HCT116 (cell line): ENCODE measurements at regions not wholly inside any gene's neighbourhood (a gene's known extent, or its start where the extent isn't known, plus 50 kb on each side); places are given as distances from the start of the nearest gene placed in this dataset.

Experiments used
- ATAC-seq: fragments of 200-7000 bp; cut with Tn5 transposase; 2 replicates; pipeline ENCODE4 v1.9.1; 2020; ENCODE audit warnings: mild to moderate bottlenecking, moderate library complexity
- BruUV-seq: library from RNA; stranded (reverse); fragments of 400-500 nt; replicated peaks from 2 replicates; lab custom pipeline; 2021; lab: Mats Ljungman, UMichigan
- CTCF ChIA-PET: fragments of 300-600 bp; sonication (Branson Sonifier 250); formaldehyde crosslinking; loops from one replicate; lab custom pipeline; 2021; ENCODE audit warnings: antibody characterized with exemption; lab: Charles Lee
- POLR2A ChIA-PET: fragments of 300-600, 350-600 bp; sonication (Branson Sonifier 250); formaldehyde crosslinking; loops from one replicate; lab custom pipeline; 2021; ENCODE audit warnings: antibody characterized with exemption; lab: Charles Lee
- RAD21 ChIA-PET, 2 experiments: fragments of 300-600 bp; sonication (Branson Sonifier 250); formaldehyde crosslinking; loops; one replicate each; lab custom pipeline; 2023; ENCODE audit warnings: low total read pairs in 2 of 2; ENCODE audit not compliant: uncharacterized antibody in 2 of 2, unreplicated experiment in 2 of 2, low non-redundant PET in 1 of 2; lab: Charles Lee
- DNase-seq: peaks from one replicate; pipeline ENCODE4 v3.0.0-alpha.2; 2010; ENCODE audit warnings: low read depth, low spot score
- H2AFZ ChIP-seq: fragments of 200-600 bp; shearing (Covaris generic), sonication (generic); 2 replicates; pipeline ENCODE4 v1.6.1; 2017; ENCODE audit warnings: low read depth, mixed run types, mixed read lengths, antibody characterized with exemption, low read length; ENCODE audit not compliant: poor library complexity, severe bottlenecking
- H3K27ac ChIP-seq: 2 replicates; pipeline ENCODE4 v1.5.1; 2012; ENCODE audit warnings: low read depth, low read length
- H3K27me3 ChIP-seq: fragments of 200-600 bp; sonication (generic); 2 replicates; pipeline ENCODE4 v1.6.1; 2016; ENCODE audit warnings: mixed run types, low read length, mixed read lengths; ENCODE audit not compliant: insufficient read depth
- H3K36me3 ChIP-seq, 2 experiments: fragments of 200-500 bp in 1 of 2; fragments of 200-600 bp in 1 of 2; sonication (Bioruptor generic) in 1 of 2; sonication (generic) in 1 of 2; 2 replicates each; pipeline versions ENCODE4 v1.5.1 to v1.6.1; 2014 to 2016; ENCODE audit warnings: low read length in 2 of 2, inconsistent platforms in 1 of 2, mixed read lengths in 1 of 2, mixed run types in 1 of 2; ENCODE audit not compliant: insufficient read depth in 2 of 2, control insufficient read depth in 1 of 2
- H3K4me1 ChIP-seq, 2 experiments: fragments of 200-600 bp in 1 of 2; sonication (generic) in 1 of 2; 2 replicates each; pipeline versions ENCODE4 v1.5.1 to v1.6.1; 2012 to 2017; ENCODE audit warnings: low read length in 2 of 2, inconsistent platforms in 1 of 2, mild to moderate bottlenecking in 1 of 2, mixed read lengths in 1 of 2, mixed run types in 1 of 2, moderate library complexity in 1 of 2; ENCODE audit not compliant: insufficient read depth in 2 of 2, control insufficient read depth in 1 of 2
- H3K4me2 ChIP-seq: fragments of 200-600 bp; sonication (generic); 2 replicates; pipeline ENCODE4 v1.6.1; 2017; ENCODE audit warnings: mixed run types, low read length, mixed read lengths
- H3K4me3 ChIP-seq, 2 experiments: fragments of 200-600 bp in 1 of 2; sonication (generic) in 1 of 2; replicated peaks in 1 of 2; 2 replicates each; pipeline ENCODE4 v1.5.1; 2011 to 2016; ENCODE audit warnings: low read length in 2 of 2, control low read depth in 1 of 2, low read depth in 1 of 2, mild to moderate bottlenecking in 1 of 2, mixed read lengths in 1 of 2, mixed run types in 1 of 2
- H3K79me2 ChIP-seq: fragments of 200-600 bp; sonication (generic); 2 replicates; pipeline ENCODE4 v1.6.1; 2017; ENCODE audit warnings: mild to moderate bottlenecking, mixed run types, low read length, moderate library complexity, mixed read lengths; ENCODE audit not compliant: insufficient read depth
- H3K9ac ChIP-seq: fragments of 200-600 bp; sonication (generic); 2 replicates; pipeline ENCODE4 v1.6.1; 2016; ENCODE audit warnings: low read length, mixed read lengths
- H3K9me2 ChIP-seq: fragments of 200-600 bp; sonication (generic), shearing (Covaris generic); 2 replicates; pipeline ENCODE4 v1.6.1; 2017; ENCODE audit warnings: mixed run types, mild to moderate bottlenecking, moderate library complexity; ENCODE audit not compliant: insufficient read depth
- H3K9me3 ChIP-seq, 2 experiments: fragments of 200-500 bp in 1 of 2; fragments of 200-600 bp in 1 of 2; sonication (Bioruptor generic) in 1 of 2; sonication (generic) in 1 of 2; 2 replicates each; pipeline ENCODE4 v1.6.1; 2014 to 2017; ENCODE audit warnings: low read length in 2 of 2, mixed read lengths in 2 of 2, inconsistent platforms in 1 of 2, low read depth in 1 of 2, mild to moderate bottlenecking in 1 of 2, mixed run types in 1 of 2, moderate library complexity in 1 of 2; ENCODE audit not compliant: control insufficient read depth in 1 of 2, insufficient read depth in 1 of 2
- H4K20me1 ChIP-seq: fragments of 200-600 bp; sonication (generic), shearing (Covaris generic); 2 replicates; pipeline ENCODE4 v1.6.1; 2017; ENCODE audit warnings: mixed run types, mild to moderate bottlenecking, moderate library complexity; ENCODE audit not compliant: insufficient read depth
- CBX3 ChIP-seq: IDR thresholded peaks from 2 replicates; pipeline ENCODE4 v1.6.1; 2012; ENCODE audit warnings: low read depth
- CEBPB ChIP-seq: IDR thresholded peaks from 2 replicates; pipeline ENCODE4 v1.6.1; 2012; ENCODE audit warnings: low read depth
- EGR1 ChIP-seq: IDR thresholded peaks from 2 replicates; pipeline ENCODE4 v1.6.1; 2012; ENCODE audit warnings: low read depth
- ELF1 ChIP-seq: IDR thresholded peaks from 2 replicates; pipeline ENCODE4 v1.6.1; 2012; ENCODE audit warnings: low read depth, borderline replicate concordance
- EZH2 ChIP-seq: fragments of 200-600 bp; sonication (generic); IDR thresholded peaks from 2 replicates; pipeline ENCODE4 v1.6.1; 2017; ENCODE audit warnings: antibody characterized with exemption, mixed run types
- FOSL1 ChIP-seq: IDR thresholded peaks from 2 replicates; pipeline ENCODE4 v1.6.1; 2012; ENCODE audit warnings: low read depth
- JUND ChIP-seq: IDR thresholded peaks from 2 replicates; pipeline ENCODE4 v1.6.1; 2012
- SIN3A ChIP-seq: IDR thresholded peaks from 2 replicates; pipeline ENCODE4 v1.6.1; 2012; ENCODE audit warnings: low read depth
- SP1 ChIP-seq: IDR thresholded peaks from 2 replicates; pipeline ENCODE4 v1.6.1; 2012; ENCODE audit warnings: low read depth
- SRF ChIP-seq: IDR thresholded peaks from 2 replicates; pipeline ENCODE4 v1.6.1; 2012; ENCODE audit warnings: low read depth
- ZFX ChIP-seq: fragments of 450-650 bp; IDR thresholded peaks from 2 replicates; pipeline ENCODE4 v1.6.1; 2017
- ZNF274 ChIP-seq: fragments of 200-500 bp; sonication (Bioruptor generic); IDR thresholded peaks from 2 replicates; pipeline ENCODE4 v1.6.1; 2014; ENCODE audit warnings: mild to moderate bottlenecking, low read depth, low read length, inconsistent platforms
- intact Hi-C: fragments of 100-400 bp; cut with micrococcal nuclease; formaldehyde crosslinking; loops from 2 replicates; pipeline ENCODE4 v1.10.0; 2022
- TF ChIP-seq, protein P1 (sequence below): IDR thresholded peaks from 2 replicates; pipeline ENCODE4 v1.6.1; 2012; ENCODE audit warnings: low read depth
- TF ChIP-seq, protein P2 (sequence below), 3 experiments: fragments of 200-600 bp in 1 of 3; sonication (generic) in 1 of 3; IDR thresholded peaks in 2 of 3; conservative IDR thresholded peaks in 1 of 3; 2 replicates each; pipeline ENCODE4 v1.5.1; 2012 to 2017; ENCODE audit warnings: low read depth in 2 of 3, low read length in 2 of 3, antibody characterized with exemption in 1 of 3, borderline replicate concordance in 1 of 3, control low read depth in 1 of 3, mild to moderate bottlenecking in 1 of 3, mixed read lengths in 1 of 3, mixed run types in 1 of 3, moderate library complexity in 1 of 3; ENCODE audit not compliant: insufficient read depth in 1 of 3

DNA sequence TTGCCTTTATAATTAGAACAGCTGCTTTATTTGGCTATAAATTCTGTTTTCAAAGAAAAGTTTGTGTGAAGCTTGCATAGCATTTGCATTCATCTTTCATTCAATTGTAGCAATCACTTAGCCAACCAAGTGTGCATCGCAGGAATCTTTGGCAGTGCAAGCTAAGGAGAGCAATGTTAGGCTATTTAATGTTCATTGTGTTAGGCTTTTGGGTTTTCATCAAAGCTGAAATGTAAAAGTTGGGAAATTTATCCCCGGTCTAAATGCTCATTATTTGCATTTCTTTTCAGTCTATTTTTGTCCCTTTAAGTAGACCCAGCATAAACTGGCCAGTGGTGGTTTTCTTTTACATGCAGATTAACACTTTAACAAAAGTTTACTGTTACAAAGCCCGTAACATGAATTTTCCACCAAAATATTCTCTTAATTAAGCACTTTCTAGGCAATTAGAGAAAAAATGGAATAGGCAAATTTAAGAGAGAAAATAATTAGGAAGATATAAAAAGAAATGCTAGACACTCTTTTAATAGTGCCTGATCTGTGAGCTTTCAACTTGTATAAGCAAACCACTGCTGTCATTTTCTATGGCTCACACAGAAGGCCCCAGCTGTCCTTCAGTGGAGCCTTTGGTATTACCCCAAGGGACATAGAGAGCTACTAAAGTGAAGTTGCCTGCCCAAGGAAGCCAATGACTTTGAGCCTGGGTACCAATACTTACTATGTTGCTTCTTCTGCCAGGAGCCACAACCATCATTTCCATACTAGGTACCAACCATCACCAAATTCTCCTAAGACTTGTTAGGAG, 898.9 kb upstream of the SEL1L start (continued):
- no peak for TF ChIP-seq ZNF274
- no peak for TF ChIP-seq SP1
- TF ChIP-seq, protein P1, sequence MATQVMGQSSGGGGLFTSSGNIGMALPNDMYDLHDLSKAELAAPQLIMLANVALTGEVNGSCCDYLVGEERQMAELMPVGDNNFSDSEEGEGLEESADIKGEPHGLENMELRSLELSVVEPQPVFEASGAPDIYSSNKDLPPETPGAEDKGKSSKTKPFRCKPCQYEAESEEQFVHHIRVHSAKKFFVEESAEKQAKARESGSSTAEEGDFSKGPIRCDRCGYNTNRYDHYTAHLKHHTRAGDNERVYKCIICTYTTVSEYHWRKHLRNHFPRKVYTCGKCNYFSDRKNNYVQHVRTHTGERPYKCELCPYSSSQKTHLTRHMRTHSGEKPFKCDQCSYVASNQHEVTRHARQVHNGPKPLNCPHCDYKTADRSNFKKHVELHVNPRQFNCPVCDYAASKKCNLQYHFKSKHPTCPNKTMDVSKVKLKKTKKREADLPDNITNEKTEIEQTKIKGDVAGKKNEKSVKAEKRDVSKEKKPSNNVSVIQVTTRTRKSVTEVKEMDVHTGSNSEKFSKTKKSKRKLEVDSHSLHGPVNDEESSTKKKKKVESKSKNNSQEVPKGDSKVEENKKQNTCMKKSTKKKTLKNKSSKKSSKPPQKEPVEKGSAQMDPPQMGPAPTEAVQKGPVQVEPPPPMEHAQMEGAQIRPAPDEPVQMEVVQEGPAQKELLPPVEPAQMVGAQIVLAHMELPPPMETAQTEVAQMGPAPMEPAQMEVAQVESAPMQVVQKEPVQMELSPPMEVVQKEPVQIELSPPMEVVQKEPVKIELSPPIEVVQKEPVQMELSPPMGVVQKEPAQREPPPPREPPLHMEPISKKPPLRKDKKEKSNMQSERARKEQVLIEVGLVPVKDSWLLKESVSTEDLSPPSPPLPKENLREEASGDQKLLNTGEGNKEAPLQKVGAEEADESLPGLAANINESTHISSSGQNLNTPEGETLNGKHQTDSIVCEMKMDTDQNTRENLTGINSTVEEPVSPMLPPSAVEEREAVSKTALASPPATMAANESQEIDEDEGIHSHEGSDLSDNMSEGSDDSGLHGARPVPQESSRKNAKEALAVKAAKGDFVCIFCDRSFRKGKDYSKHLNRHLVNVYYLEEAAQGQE = no peak
- TF ChIP-seq JUND = no peak
- no peak for TF ChIP-seq CEBPB
- TF ChIP-seq SRF = no peak

DNA sequence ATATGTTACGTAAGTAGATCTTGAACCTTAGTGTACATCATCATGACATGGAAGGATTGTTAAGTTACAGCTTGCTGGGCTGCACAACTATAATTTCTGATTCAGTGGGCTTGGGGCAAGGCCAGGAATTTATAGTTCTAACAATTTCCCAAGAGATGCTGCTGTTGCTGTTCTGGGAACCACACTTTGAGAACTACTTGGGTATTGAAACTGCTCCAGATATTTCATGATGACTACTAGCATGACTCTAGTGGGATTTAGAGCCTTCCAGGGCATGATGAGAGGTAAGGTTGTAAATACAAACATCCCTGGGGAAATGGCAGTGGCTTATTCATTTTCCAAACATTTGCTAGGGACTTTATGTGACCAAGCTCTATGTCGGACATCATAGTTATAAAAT, 904.8 kb upstream of the SEL1L start:
- no peaks in the 10 kb centered on the region for H3K27me3 ChIP-seq
- H4K20me1 ChIP-seq = no peaks in the 10 kb centered on the region
- H3K9ac ChIP-seq = no peak overlapping the region
- no TSS peak for BruUV-seq
- TF ChIP-seq EGR1 = no peak
- no peak for TF ChIP-seq CBX3
- TF ChIP-seq CEBPB = no peak
- no peak for TF ChIP-seq JUND
- no peak for TF ChIP-seq ZNF274
- TF ChIP-seq FOSL1 = no peak
- TF ChIP-seq EZH2 = no peak
- TF ChIP-seq, protein P2, sequence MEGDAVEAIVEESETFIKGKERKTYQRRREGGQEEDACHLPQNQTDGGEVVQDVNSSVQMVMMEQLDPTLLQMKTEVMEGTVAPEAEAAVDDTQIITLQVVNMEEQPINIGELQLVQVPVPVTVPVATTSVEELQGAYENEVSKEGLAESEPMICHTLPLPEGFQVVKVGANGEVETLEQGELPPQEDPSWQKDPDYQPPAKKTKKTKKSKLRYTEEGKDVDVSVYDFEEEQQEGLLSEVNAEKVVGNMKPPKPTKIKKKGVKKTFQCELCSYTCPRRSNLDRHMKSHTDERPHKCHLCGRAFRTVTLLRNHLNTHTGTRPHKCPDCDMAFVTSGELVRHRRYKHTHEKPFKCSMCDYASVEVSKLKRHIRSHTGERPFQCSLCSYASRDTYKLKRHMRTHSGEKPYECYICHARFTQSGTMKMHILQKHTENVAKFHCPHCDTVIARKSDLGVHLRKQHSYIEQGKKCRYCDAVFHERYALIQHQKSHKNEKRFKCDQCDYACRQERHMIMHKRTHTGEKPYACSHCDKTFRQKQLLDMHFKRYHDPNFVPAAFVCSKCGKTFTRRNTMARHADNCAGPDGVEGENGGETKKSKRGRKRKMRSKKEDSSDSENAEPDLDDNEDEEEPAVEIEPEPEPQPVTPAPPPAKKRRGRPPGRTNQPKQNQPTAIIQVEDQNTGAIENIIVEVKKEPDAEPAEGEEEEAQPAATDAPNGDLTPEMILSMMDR (IDR thresholded peaks at IDR 0.05 in 2 of 3, conservative IDR thresholded peaks at IDR 0.05 in 1 of 3; ENCODE audit: borderline replicate concordance in 1 of 3, insufficient read depth in 1 of 3, low read depth in 2 of 3, low read length in 2 of 3) = no peak
- TF ChIP-seq, protein P1 = no peak
- no peak for TF ChIP-seq SRF
- TF ChIP-seq ELF1 = no peak
- no peak for TF ChIP-seq SIN3A
- no peak for TF ChIP-seq ZFX
- TF ChIP-seq, all 23 proteins: peak for 0
- Histone ChIP-seq H2AFZ (no peak overlapping the region), H3K4me1 (no peaks in the 10 kb centered on the region), H3K9me3 (peaks cover 3 to 29% of the 10 kb centered on the region in 2 experiments; a peak in 2 of 4 replicates), H3K27ac (no peak overlapping the region), H3K4me3 (no peak overlapping the region), H3K36me3 (no peaks in the 10 kb centered on the region), H3K9me2 (no peaks in the 10 kb centered on the region), H3K79me2 (no peaks in the 10 kb centered on the region), H3K4me2 (no peak overlapping the region)
- no peak for DNase-seq
- no peak for ATAC-seq
- ChIA-PET POLR2A (no interaction called here), RAD21 (no interaction called here), CTCF (no interaction called here)
- intact Hi-C loops = no loop called here
